Vagina (tissue), 2 donors: ENCODE measurements at regions not wholly inside any gene's neighbourhood (a gene's known extent, or its start where the extent isn't known, plus 50 kb on each side); places are given as distances from the start of the nearest gene placed in this dataset.

Source experiments
- DNase-seq, 2 donors: peaks; one replicate each; pipeline ENCODE4 v3.0.0-alpha.2; 2017; ENCODE audit errors: extremely low spot score in 2 of 2
- H3K27ac ChIP-seq: fragments of 200-600 bp; sonication (generic); one replicate; pipeline ENCODE4 v1.5.1; 2019
- H3K27me3 ChIP-seq: fragments of 200-600 bp; sonication (generic); one replicate; pipeline ENCODE4 v1.5.1; 2019
- H3K36me3 ChIP-seq, 2 donors: fragments of 200-600 bp; sonication (generic); one replicate each; pipeline ENCODE4 v1.5.1; 2017 to 2019
- H3K4me1 ChIP-seq: fragments of 200-600 bp; sonication (generic); one replicate; pipeline ENCODE4 v1.5.1; 2019
- H3K4me3 ChIP-seq, 2 donors: fragments of 200-600 bp; sonication (generic); 1 replicate in 1 of 2; 2 replicates in 1 of 2; pipeline ENCODE4 v1.5.1; 2016 to 2019
- H3K9me3 ChIP-seq: fragments of 200-600 bp; sonication (generic); one replicate; pipeline ENCODE4 v1.5.1; 2019
- CTCF ChIP-seq, 3 experiments: fragments of 450-650 bp in 2 of 3; fragments of 200-600 bp in 1 of 3; sonication (generic) in 1 of 3; IDR thresholded peaks; one replicate each; pipeline ENCODE4 v1.5.1; 2017 to 2019; ENCODE audit warnings: antibody characterized with exemption in 3 of 3, mild to moderate bottlenecking in 2 of 3, moderate library complexity in 2 of 3
- POLR2A ChIP-seq, 2 donors: fragments of 450-650 bp; IDR thresholded peaks; one replicate each; pipeline ENCODE4 v1.6.1; 2017; ENCODE audit warnings: antibody characterized with exemption in 2 of 2, mild to moderate bottlenecking in 2 of 2, moderate library complexity in 2 of 2
- POLR2AphosphoS5 ChIP-seq, 2 donors: sonication (generic); formaldehyde crosslinking; IDR thresholded peaks; one replicate each; pipeline ENCODE4 v1.9.0; 2017; ENCODE audit warnings: antibody characterized with exemption in 2 of 2, mild to moderate bottlenecking in 2 of 2, low read depth in 1 of 2; ENCODE audit not compliant: insufficient read depth in 1 of 2
- intact Hi-C: fragments of 100-400 bp; cut with DNase I; formaldehyde crosslinking; loops from one replicate; pipeline ENCODE4 v1.15.1; 2023

GRCh38 chr18:22639026-22639463 lies 221.3 kb upstream of the CTAGE1 start:
- Histone ChIP-seq H3K27me3 (no peaks in the 10 kb centered on the region), H3K36me3 (no peaks in the 10 kb centered on the region), H3K27ac (no peak overlapping the region), H3K4me3 (no peak overlapping the region), H3K9me3 (no peaks in the 10 kb centered on the region), H3K4me1 (no peaks in the 10 kb centered on the region)
- TF ChIP-seq CTCF (IDR thresholded peaks at IDR 0.05) (no peak), POLR2AphosphoS5 (IDR thresholded peaks at IDR 0.05; ENCODE audit: insufficient read depth in 1 of 2, low read depth in 1 of 2) (no peak), POLR2A (IDR thresholded peaks at IDR 0.05) (no peak)
- intact Hi-C loops, result no loop called here
- no peak for DNase-seq

DNA sequence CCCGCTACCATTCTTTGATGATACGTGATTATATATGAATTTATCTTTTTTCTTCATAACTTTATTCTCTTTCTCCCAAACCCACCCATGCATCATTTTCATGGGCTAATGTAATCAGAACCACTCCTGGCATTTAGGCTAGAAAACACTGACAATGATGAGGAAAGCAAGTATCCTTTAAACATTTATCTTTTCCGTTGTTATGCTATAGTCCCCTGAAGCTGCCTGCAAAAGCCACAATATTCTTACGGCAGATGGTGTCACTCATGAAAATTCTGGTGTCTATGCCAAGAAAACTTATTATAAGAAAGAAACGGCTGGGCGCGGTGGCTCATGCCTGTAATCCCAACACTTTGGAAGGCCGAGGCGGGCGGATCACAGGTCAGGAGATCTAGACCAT lies 221.8 kb upstream of the CTAGE1 start:
- H3K36me3 ChIP-seq, result no peaks in the 10 kb centered on the region
- H3K4me3 ChIP-seq, result no peak overlapping the region
- intact Hi-C loops, result no loop called here
- TF ChIP-seq POLR2AphosphoS5 (IDR thresholded peaks at IDR 0.05; ENCODE audit: insufficient read depth in 1 of 2, low read depth in 1 of 2), result no peak
- TF ChIP-seq CTCF (IDR thresholded peaks at IDR 0.05), result no peak
- H3K27me3 ChIP-seq, result no peaks in the 10 kb centered on the region
- no peak for DNase-seq
- H3K27ac ChIP-seq, result no peak overlapping the region
- no peaks in the 10 kb centered on the region for H3K9me3 ChIP-seq
- H3K4me1 ChIP-seq, result no peaks in the 10 kb centered on the region

- no peaks in the 10 kb centered on the region for H3K9me3 ChIP-seq
- intact Hi-C loops, result no loop called here
- no peak overlapping the region for H3K27ac ChIP-seq
- H3K36me3 ChIP-seq, result no peaks in the 10 kb centered on the region
- DNase-seq, result no peak
- TF ChIP-seq POLR2AphosphoS5 (IDR thresholded peaks at IDR 0.05; ENCODE audit: insufficient read depth in 1 of 2, low read depth in 1 of 2) (no peak), POLR2A (IDR thresholded peaks at IDR 0.05) (no peak), CTCF (IDR thresholded peaks at IDR 0.05) (no peak)
- H3K4me3 ChIP-seq, result no peak overlapping the region
- H3K27me3 ChIP-seq, result no peaks in the 10 kb centered on the region
- H3K4me1 ChIP-seq, result no peaks in the 10 kb centered on the region
Observed at GRCh38 chr18:22640281-22640842, 222.6 kb upstream of the CTAGE1 start.

- Histone ChIP-seq H3K27me3 (no peaks in the 10 kb centered on the region), H3K4me1 (no peaks in the 10 kb centered on the region), H3K9me3 (no peaks in the 10 kb centered on the region), H3K4me3 (no peak overlapping the region), H3K27ac (no peak overlapping the region), H3K36me3 (no peaks in the 10 kb centered on the region)
- TF ChIP-seq POLR2A (IDR thresholded peaks at IDR 0.05) (no peak), POLR2AphosphoS5 (IDR thresholded peaks at IDR 0.05; ENCODE audit: insufficient read depth in 1 of 2, low read depth in 1 of 2) (no peak), CTCF (IDR thresholded peaks at IDR 0.05) (no peak)
- intact Hi-C loops, result no loop called here
- DNase-seq, result no peak
Observed at GRCh38 chr18:22641958-22642357, 224.2 kb upstream of the CTAGE1 start.

DNA sequence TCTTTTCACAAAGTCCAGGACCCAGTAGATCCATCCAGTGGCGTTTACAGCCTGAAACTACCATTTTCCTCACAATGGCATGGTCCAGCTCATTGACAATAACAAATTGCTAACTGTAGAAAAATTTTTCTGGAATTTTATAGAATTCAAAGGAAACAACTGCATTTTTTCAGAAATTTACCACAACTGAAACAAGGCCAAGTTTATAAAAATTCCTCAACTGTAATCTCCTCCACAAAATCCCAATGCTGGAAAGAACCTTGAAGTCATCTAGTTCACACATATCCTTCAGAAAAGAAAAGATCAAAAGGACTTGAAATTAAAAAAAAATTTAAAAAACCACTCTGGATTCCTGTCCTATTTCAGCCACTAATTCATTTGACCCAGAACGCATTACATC lies 226.0 kb upstream of the CTAGE1 start:
- no peak for DNase-seq
- TF ChIP-seq POLR2AphosphoS5 (IDR thresholded peaks at IDR 0.05; ENCODE audit: insufficient read depth in 1 of 2, low read depth in 1 of 2) (no peak), CTCF (IDR thresholded peaks at IDR 0.05) (no peak), POLR2A (IDR thresholded peaks at IDR 0.05) (no peak)
- Histone ChIP-seq H3K27ac (no peak overlapping the region), H3K9me3 (no peaks in the 10 kb centered on the region), H3K4me3 (no peak overlapping the region), H3K36me3 (no peaks in the 10 kb centered on the region), H3K27me3 (no peaks in the 10 kb centered on the region), H3K4me1 (no peaks in the 10 kb centered on the region)
- intact Hi-C loops, result no loop called here
